GM23338 (cell line): ENCODE measurements at regions not wholly inside any gene's neighbourhood (a gene's known extent, or its start where the extent isn't known, plus 50 kb on each side); places are given as distances from the start of the nearest gene placed in this dataset.

Experiments used
- ATAC-seq: fragments of 200-7000 bp; cut with Tn5 transposase; 3 replicates; pipeline ENCODE4 v1.9.1; 2020
- DNase-seq: peaks from one replicate; pipeline ENCODE4 v3.0.0-alpha.2; 2015; ENCODE audit warnings: low spot score
- H2AFZ ChIP-seq: fragments of 200-600 bp; sonication (generic); 2 replicates; pipeline ENCODE4 v1.8.0; 2016; ENCODE audit warnings: antibody characterized with exemption, mild to moderate bottlenecking, moderate library complexity
- H3F3A ChIP-seq: fragments of 200-600 bp; sonication (generic); replicated peaks from 2 replicates; pipeline ENCODE4 v1.8.0; 2017; ENCODE audit warnings: antibody characterized with exemption, mixed run types, low read depth
- H3K27ac ChIP-seq: fragments of 200-600 bp; sonication (generic); 2 replicates; pipeline ENCODE4 v1.6.1; 2016; ENCODE audit warnings: low read depth
- H3K27me3 ChIP-seq: fragments of 200-600 bp; sonication (generic); 2 replicates; pipeline ENCODE4 v1.8.0; 2016; ENCODE audit warnings: mild to moderate bottlenecking, mixed run types, moderate library complexity; ENCODE audit not compliant: insufficient read depth
- H3K36me3 ChIP-seq: fragments of 200-600 bp; sonication (generic); 2 replicates; pipeline ENCODE4 v1.8.0; 2016; ENCODE audit warnings: mild to moderate bottlenecking; ENCODE audit not compliant: insufficient read depth
- H3K4me1 ChIP-seq: fragments of 200-600 bp; sonication (generic); 2 replicates; pipeline ENCODE4 v1.8.0; 2016; ENCODE audit warnings: mild to moderate bottlenecking, moderate library complexity; ENCODE audit not compliant: insufficient read depth
- H3K4me2 ChIP-seq: fragments of 200-600 bp; sonication (generic); 2 replicates; pipeline ENCODE4 v1.7.1; 2017; ENCODE audit warnings: mixed run types
- H3K4me3 ChIP-seq: fragments of 200-600 bp; sonication (generic); 2 replicates; pipeline ENCODE4 v1.6.1; 2016; ENCODE audit warnings: mixed run types
- H3K79me2 ChIP-seq: fragments of 200-600 bp; sonication (generic); replicated peaks from 2 replicates; pipeline ENCODE4 v1.8.0; 2017; ENCODE audit warnings: mild to moderate bottlenecking; ENCODE audit not compliant: insufficient read depth
- H3K9me2 ChIP-seq: fragments of 200-600 bp; sonication (generic); 2 replicates; pipeline ENCODE4 v1.8.0; 2017; ENCODE audit not compliant: insufficient read depth
- H4K20me1 ChIP-seq: fragments of 200-600 bp; sonication (generic); replicated peaks from 2 replicates; pipeline ENCODE4 v1.8.0; 2017; ENCODE audit warnings: mild to moderate bottlenecking; ENCODE audit not compliant: insufficient read depth
- H3K27ac Mint-ChIP-seq: 2 replicates; pipeline ENCODE4 v1.8.0; 2020; ENCODE audit warnings: inconsistent platforms, mild to moderate bottlenecking, moderate library complexity, mixed read lengths
- H3K27me3 Mint-ChIP-seq: 3 replicates; pipeline ENCODE4 v1.8.0; 2022; ENCODE audit warnings: low read depth, mild to moderate bottlenecking, moderate library complexity, mixed read lengths, inconsistent platforms; ENCODE audit not compliant: insufficient read depth, poor library complexity
- H3K36me3 Mint-ChIP-seq: 3 replicates; pipeline ENCODE4 v1.8.0; 2021; ENCODE audit warnings: low read depth, mild to moderate bottlenecking, inconsistent platforms, moderate library complexity, mixed read lengths
- H3K4me1 Mint-ChIP-seq: 3 replicates; pipeline ENCODE4 v1.8.0; 2020; ENCODE audit warnings: mild to moderate bottlenecking, inconsistent platforms, mixed read lengths
- H3K4me3 Mint-ChIP-seq: 3 replicates; pipeline ENCODE4 v1.8.0; 2021; ENCODE audit warnings: moderate library complexity, mild to moderate bottlenecking, inconsistent platforms, mixed read lengths
- H3K9me3 Mint-ChIP-seq: 3 replicates; pipeline ENCODE4 v1.8.0; 2020; ENCODE audit warnings: moderate library complexity, mild to moderate bottlenecking, inconsistent platforms, mixed read lengths
- CREB1 ChIP-seq: fragments of 250-450 bp; sonication (Bioruptor Pico); IDR thresholded peaks from 2 replicates; pipeline ENCODE4 v1.5.0; 2020; ENCODE audit warnings: low read depth, mild to moderate bottlenecking, moderate library complexity
- CTCF ChIP-seq, 2 experiments: fragments of 200-600 bp in 1 of 2; sonication (generic) in 1 of 2; conservative IDR thresholded peaks; 2 replicates each; pipeline versions ENCODE4 v1.5.1 to v1.6.1; 2016 to 2017; ENCODE audit warnings: antibody characterized with exemption in 2 of 2, low read depth in 2 of 2, mild to moderate bottlenecking in 2 of 2, moderate library complexity in 1 of 2
- ETS1 ChIP-seq: IDR thresholded peaks from 2 replicates; pipeline ENCODE4 v1.6.1; 2016; ENCODE audit warnings: antibody characterized with exemption
- EZH2 ChIP-seq: fragments of 200-600 bp; sonication (generic); IDR thresholded peaks from one replicate; pipeline ENCODE4 v1.8.0; 2017; ENCODE audit warnings: antibody characterized with exemption, mild to moderate bottlenecking, low read depth; ENCODE audit not compliant: unreplicated experiment
- JUNB ChIP-seq: IDR thresholded peaks from one replicate; pipeline ENCODE4 v1.6.1; 2016; ENCODE audit warnings: antibody characterized with exemption; ENCODE audit not compliant: unreplicated experiment
- NANOG ChIP-seq: IDR thresholded peaks from 2 replicates; pipeline ENCODE4 v1.6.1; 2016; ENCODE audit warnings: antibody characterized with exemption, borderline replicate concordance
- POLR2AphosphoS5 ChIP-seq: IDR thresholded peaks from 2 replicates; pipeline ENCODE4 v1.6.1; 2016; ENCODE audit warnings: antibody characterized with exemption, low read depth
- STAT1 ChIP-seq: IDR thresholded peaks from one replicate; pipeline ENCODE4 v1.6.1; 2016; ENCODE audit warnings: antibody characterized with exemption; ENCODE audit not compliant: unreplicated experiment
- ZNF462 ChIP-seq: fragments of 250-450 bp; sonication (Bioruptor Pico); IDR thresholded peaks from 2 replicates; pipeline ENCODE4 v1.5.0; 2020; ENCODE audit warnings: mild to moderate bottlenecking, moderate library complexity

GRCh38 chr20:50336661-50337060, 146.0 kb downstream of the CEBPB start:
- Histone ChIP-seq H3K27me3 (no peaks in the 10 kb centered on the region), H4K20me1 (no peaks in the 10 kb centered on the region), H3K27ac (no peak overlapping the region), H3K9me2 (no peaks in the 10 kb centered on the region), H3F3A (no peaks in the 10 kb centered on the region), H2AFZ (no peak overlapping the region), H3K4me1 (no peaks in the 10 kb centered on the region; the same call in 1 of the 2 replicates), H3K36me3 (no peaks in the 10 kb centered on the region), H3K4me2 (no peak overlapping the region), H3K4me3 (no peak overlapping the region), H3K79me2 (no peaks in the 10 kb centered on the region)
- Mint-ChIP-seq H3K4me3 (no peak overlapping the region), H3K36me3 (no peaks in the 10 kb centered on the region), H3K9me3 (no peaks in the 10 kb centered on the region), H3K27me3 (peaks cover 7% of the 10 kb centered on the region), H3K4me1 (peaks cover 8% of the 10 kb centered on the region; the same call in 2 of the 3 replicates), H3K27ac (no peak overlapping the region)
- ATAC-seq (no peak), DNase-seq (no peak)
- TF ChIP-seq NANOG (no peak), STAT1 (no peak), CTCF (conservative IDR thresholded peaks at IDR 0.05; ENCODE audit: low read depth in 2 of 2) (no peak), JUNB (no peak), ETS1 (no peak), CREB1 (no peak), EZH2 (no peak), POLR2AphosphoS5 (no peak)

- no peaks in the 10 kb centered on the region for H3K9me2 ChIP-seq
- ATAC-seq (no peak), DNase-seq (no peak)
- no peaks in the 10 kb centered on the region for H4K20me1 ChIP-seq
- no peak overlapping the region for H3K4me2 ChIP-seq
- Mint-ChIP-seq H3K9me3 (no peaks in the 10 kb centered on the region), H3K27ac (no peak overlapping the region), H3K36me3 (no peaks in the 10 kb centered on the region), H3K4me3 (no peak overlapping the region), H3K27me3 (peaks cover 7% of the 10 kb centered on the region), H3K4me1 (peaks cover 8% of the 10 kb centered on the region; the same call in 2 of the 3 replicates)
- no peaks in the 10 kb centered on the region for H3K36me3 ChIP-seq
- H3K79me2 ChIP-seq: no peaks in the 10 kb centered on the region
- no peaks in the 10 kb centered on the region; the same call in 1 of the 2 replicates for H3K4me1 ChIP-seq
- H3F3A ChIP-seq: no peaks in the 10 kb centered on the region
- peak overlapping the region; percentile 63; the same call in 1 of the 2 replicates for H2AFZ ChIP-seq
- no peak overlapping the region for H3K4me3 ChIP-seq
- no peaks in the 10 kb centered on the region for H3K27me3 ChIP-seq
- no peak for TF ChIP-seq ZNF462
- H3K27ac ChIP-seq: no peak overlapping the region
These were observed 147.2 kb downstream of the CEBPB start for GRCh38 chr20:50337521-50338466.
